NT2/D1 (cell line): ENCODE measurements at regions not wholly inside any gene's neighbourhood (a gene's known extent, or its start where the extent isn't known, plus 50 kb on each side); places are given as distances from the start of the nearest gene placed in this dataset.

Experiments
- YY1 ChIP-seq: IDR thresholded peaks from 2 replicates; pipeline ENCODE4 v1.6.1; 2011; ENCODE audit not compliant: insufficient read length, insufficient read depth
- ZNF274 ChIP-seq: IDR thresholded peaks from 2 replicates; pipeline ENCODE4 v1.6.1; 2011; ENCODE audit warnings: mild to moderate bottlenecking, low read depth, low read length

DNA sequence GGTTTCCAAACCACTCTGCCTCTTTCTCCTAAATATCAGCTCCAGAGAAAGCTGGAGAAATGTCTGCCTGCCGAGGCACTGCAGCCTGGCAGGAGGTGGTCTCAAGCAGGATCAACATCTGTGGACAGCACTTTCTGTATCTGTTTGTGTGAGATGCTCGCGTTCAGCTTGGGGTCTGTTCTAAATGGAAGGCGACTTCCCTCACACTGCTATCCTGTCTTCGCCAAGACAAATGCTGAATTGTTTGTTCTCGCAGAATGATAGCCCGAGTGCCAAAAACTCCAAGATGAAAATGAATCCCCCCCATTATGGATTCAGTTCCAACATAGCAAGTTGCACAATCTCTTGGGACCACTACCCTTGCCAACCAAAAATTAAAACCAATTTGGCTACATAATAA is 72.2 kb upstream of the PALS2 start:
- TF ChIP-seq YY1 (no peak), ZNF274 (no peak)
